Thyroid gland (tissue), 4 donors: ENCODE measurements at regions not wholly inside any gene's neighbourhood (a gene's known extent, or its start where the extent isn't known, plus 50 kb on each side); places are given as distances from the start of the nearest gene placed in this dataset.

Experiments
- CTCF ChIP-seq, 6 experiments: fragments of 200-600 bp in 3 of 6; fragments of 450-650 bp in 3 of 6; sonication (generic) in 3 of 6; IDR thresholded peaks; one replicate each; pipeline ENCODE4 v1.5.1; 2016 to 2019; ENCODE audit warnings: antibody characterized with exemption in 6 of 6, mild to moderate bottlenecking in 2 of 6, inconsistent platforms in 1 of 6, moderate library complexity in 1 of 6
- POLR2A ChIP-seq, 2 donors: fragments of 450-650 bp; IDR thresholded peaks; one replicate each; pipeline ENCODE4 v1.6.1; 2017; ENCODE audit warnings: antibody characterized with exemption in 2 of 2, mild to moderate bottlenecking in 2 of 2, moderate library complexity in 1 of 2

- TF ChIP-seq CTCF (IDR thresholded peaks at IDR 0.05) (no peak), POLR2A (IDR thresholded peaks at IDR 0.05) (no peak)
Observed at GRCh38 chr5:74131250-74131649, 505.3 kb downstream of the ARHGEF28 start.
